B cell (primary cell): ENCODE measurements at regions not wholly inside any gene's neighbourhood (a gene's known extent, or its start where the extent isn't known, plus 50 kb on each side); places are given as distances from the start of the nearest gene placed in this dataset.

Experiments
- ATAC-seq: fragments of 200-7000 bp; cut with Tn5 transposase; one replicate; pipeline ENCODE4 v1.10.0; 2021; ENCODE audit warnings: low read depth, mild to moderate bottlenecking, moderate number of reproducible peaks, moderate library complexity
- CTCF ChIA-PET: fragments of 350-600 bp; sonication (Branson Sonifier 250); formaldehyde crosslinking; loops from one replicate; lab custom pipeline; 2021; ENCODE audit warnings: antibody characterized with exemption, inconsistent platforms; lab: Charles Lee
- POLR2A ChIA-PET: fragments of 350-600 bp; sonication (Branson Sonifier 250); formaldehyde crosslinking; loops from one replicate; lab custom pipeline; 2021; ENCODE audit warnings: antibody characterized with exemption; lab: Charles Lee
- DNase-seq: peaks from one replicate; pipeline ENCODE4 v3.0.0; 2013
- H2AFZ ChIP-seq: 2 replicates; pipeline ENCODE4 v1.6.1; 2012; ENCODE audit warnings: mild to moderate bottlenecking, low read depth, low read length; ENCODE audit not compliant: insufficient read depth, poor library complexity, severe bottlenecking
- H3K27ac ChIP-seq, 2 donors: 1 replicate in 1 of 2; 2 replicates in 1 of 2; pipeline ENCODE4 v1.5.1; 2012 to 2013; ENCODE audit warnings: low read length in 2 of 2, mild to moderate bottlenecking in 2 of 2, moderate library complexity in 1 of 2
- H3K27me3 ChIP-seq, 4 experiments: fragments of 200-600 bp in 1 of 4; sonication (generic) in 1 of 4; replicated peaks in 1 of 4; 1 replicate in 2 of 4; 2 replicates in 2 of 4; pipeline versions ENCODE4 v1.6.1 to v1.7.0; 2013 to 2016; ENCODE audit warnings: low read length in 3 of 4, mild to moderate bottlenecking in 2 of 4, mixed read lengths in 1 of 4, moderate library complexity in 1 of 4; ENCODE audit not compliant: insufficient read depth in 4 of 4, control insufficient read depth in 3 of 4; ENCODE audit errors: control extremely low read depth in 1 of 4
- H3K36me3 ChIP-seq, 2 experiments: replicated peaks in 1 of 2; 1 replicate in 1 of 2; 2 replicates in 1 of 2; pipeline versions ENCODE4 v1.6.1 to v1.7.1; 2013; ENCODE audit warnings: low read length in 1 of 2; ENCODE audit not compliant: insufficient read depth in 2 of 2, control insufficient read depth in 1 of 2; ENCODE audit errors: control extremely low read depth in 1 of 2, extremely low read depth in 1 of 2
- H3K4me1 ChIP-seq, 2 donors: fragments of 200-600 bp in 1 of 2; sonication (generic) in 1 of 2; 1 replicate in 1 of 2; 2 replicates in 1 of 2; pipeline versions ENCODE4 v1.5.1 to v1.6.1; 2013 to 2017; ENCODE audit warnings: low read length in 2 of 2; ENCODE audit not compliant: control insufficient read depth in 2 of 2, insufficient read depth in 2 of 2
- H3K4me2 ChIP-seq: replicated peaks from 2 replicates; pipeline ENCODE3; 2012; ENCODE audit warnings: mild to moderate bottlenecking, low read depth, low read length; ENCODE audit not compliant: poor library complexity, severe bottlenecking
- H3K4me3 ChIP-seq, 5 experiments: fragments of 200-600 bp in 1 of 5; sonication (generic) in 1 of 5; 1 replicate in 3 of 5; 2 replicates in 2 of 5; pipeline versions ENCODE4 v1.5.1 to v1.7.0; 2011 to 2016; ENCODE audit warnings: low read length in 4 of 5, mild to moderate bottlenecking in 4 of 5, low read depth in 2 of 5, control low read depth in 1 of 5, moderate library complexity in 1 of 5; ENCODE audit not compliant: insufficient read depth in 1 of 5; ENCODE audit errors: control extremely low read depth in 1 of 5, extremely low read depth in 1 of 5
- H3K79me2 ChIP-seq: fragments of 200-600 bp; sonication (generic); one replicate; pipeline ENCODE4 v1.6.0; 2016; ENCODE audit warnings: low read length; ENCODE audit not compliant: control insufficient read depth, insufficient read depth
- H3K9ac ChIP-seq: fragments of 200-600 bp; sonication (generic); 2 replicates; pipeline ENCODE4 v1.6.1; 2017; ENCODE audit warnings: mild to moderate bottlenecking, low read length, moderate library complexity
- H3K9me3 ChIP-seq, 3 donors: one replicate each; pipeline versions ENCODE4 v1.6.1 to v1.7.1; 2013; ENCODE audit warnings: low read length in 2 of 3; ENCODE audit not compliant: control insufficient read depth in 2 of 3, insufficient read depth in 1 of 3; ENCODE audit errors: control extremely low read depth in 1 of 3
- H4K20me1 ChIP-seq: 2 replicates; pipeline ENCODE4 v1.6.0; 2012; ENCODE audit warnings: mild to moderate bottlenecking, low read length; ENCODE audit not compliant: insufficient read depth, control insufficient read depth, poor library complexity, severe bottlenecking
- H3K27ac Mint-ChIP-seq: one replicate; pipeline ENCODE4 v1.8.0; 2021; ENCODE audit warnings: mixed read lengths
- H3K27me3 Mint-ChIP-seq: one replicate; pipeline ENCODE4 v1.8.0; 2021; ENCODE audit warnings: mixed read lengths
- H3K4me1 Mint-ChIP-seq: one replicate; pipeline ENCODE4 v1.8.0; 2021; ENCODE audit warnings: mixed read lengths
- H3K4me3 Mint-ChIP-seq: one replicate; pipeline ENCODE4 v1.8.0; 2021; ENCODE audit warnings: mixed read lengths
- H3K9me3 Mint-ChIP-seq: one replicate; pipeline ENCODE4 v1.8.0; 2022; ENCODE audit warnings: mixed read lengths; ENCODE audit not compliant: insufficient read depth
- EZH2 ChIP-seq: IDR thresholded peaks from 2 replicates; pipeline ENCODE4 v1.6.1; 2012; ENCODE audit warnings: borderline replicate concordance, low read depth, mild to moderate bottlenecking, moderate library complexity, low read length; ENCODE audit not compliant: insufficient read depth, poor library complexity, severe bottlenecking
- WGBS: methylation state at CpG from one replicate; pipeline ENCODE4 v1.1.5; 2013; ENCODE audit warnings: missing lambda C conversion rate; ENCODE audit not compliant: insufficient coverage; 5-methylcytosine and 5-hydroxymethylcytosine counted together
- intact Hi-C: fragments of 100-400 bp; cut with micrococcal nuclease; formaldehyde crosslinking; loops from one replicate; pipeline ENCODE4 v1.10.0; 2022
- TF ChIP-seq, protein P1 (sequence below): fragments of 200-600 bp; IDR thresholded peaks from one replicate; pipeline ENCODE4 v1.8.0; 2022; ENCODE audit warnings: antibody characterized with exemption, mild to moderate bottlenecking

DNA sequence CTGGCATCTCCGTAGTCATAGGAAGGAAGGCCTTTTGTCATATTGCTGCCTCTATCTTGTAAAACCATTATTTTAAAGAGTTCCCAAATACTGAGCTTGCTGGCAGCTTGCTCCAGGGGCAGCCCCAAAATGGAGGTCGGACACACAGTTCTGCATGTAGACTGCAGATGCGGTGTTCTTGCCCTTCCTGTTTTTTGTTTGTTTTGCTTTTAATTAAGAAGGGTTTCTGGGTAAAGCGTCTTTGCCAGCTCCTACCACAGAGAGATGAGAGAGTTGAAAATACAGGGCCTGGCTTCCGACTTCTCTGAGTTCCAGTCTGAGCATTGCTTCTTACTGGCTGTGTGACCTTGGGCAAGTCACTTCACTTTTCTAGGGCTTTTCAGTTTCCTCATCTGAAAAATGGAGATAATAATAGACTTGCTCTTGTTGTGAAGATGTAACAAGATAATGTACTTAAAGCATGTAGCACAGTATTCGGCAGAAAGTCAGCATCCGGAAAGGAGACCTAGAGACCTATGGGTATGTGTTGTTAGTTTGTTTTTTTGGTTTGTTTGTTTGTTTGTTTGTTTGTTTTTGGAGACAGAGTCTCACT is 67.8 kb upstream of the GSE1 start:
- H3K9me3 ChIP-seq = peaks cover 0 to 18% (median 2%) of the 10 kb centered on the region in 3 donors
- TF ChIP-seq, protein P1, sequence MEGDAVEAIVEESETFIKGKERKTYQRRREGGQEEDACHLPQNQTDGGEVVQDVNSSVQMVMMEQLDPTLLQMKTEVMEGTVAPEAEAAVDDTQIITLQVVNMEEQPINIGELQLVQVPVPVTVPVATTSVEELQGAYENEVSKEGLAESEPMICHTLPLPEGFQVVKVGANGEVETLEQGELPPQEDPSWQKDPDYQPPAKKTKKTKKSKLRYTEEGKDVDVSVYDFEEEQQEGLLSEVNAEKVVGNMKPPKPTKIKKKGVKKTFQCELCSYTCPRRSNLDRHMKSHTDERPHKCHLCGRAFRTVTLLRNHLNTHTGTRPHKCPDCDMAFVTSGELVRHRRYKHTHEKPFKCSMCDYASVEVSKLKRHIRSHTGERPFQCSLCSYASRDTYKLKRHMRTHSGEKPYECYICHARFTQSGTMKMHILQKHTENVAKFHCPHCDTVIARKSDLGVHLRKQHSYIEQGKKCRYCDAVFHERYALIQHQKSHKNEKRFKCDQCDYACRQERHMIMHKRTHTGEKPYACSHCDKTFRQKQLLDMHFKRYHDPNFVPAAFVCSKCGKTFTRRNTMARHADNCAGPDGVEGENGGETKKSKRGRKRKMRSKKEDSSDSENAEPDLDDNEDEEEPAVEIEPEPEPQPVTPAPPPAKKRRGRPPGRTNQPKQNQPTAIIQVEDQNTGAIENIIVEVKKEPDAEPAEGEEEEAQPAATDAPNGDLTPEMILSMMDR = no peak
- no peak for TF ChIP-seq EZH2
- CTCF ChIA-PET = interaction anchor here (0.7 to 1.0 kb wide), 2 partner anchors 8 to 64 kb away, joined by 3 read pairs; no protein-coding TSS in a partner anchor

DNA sequence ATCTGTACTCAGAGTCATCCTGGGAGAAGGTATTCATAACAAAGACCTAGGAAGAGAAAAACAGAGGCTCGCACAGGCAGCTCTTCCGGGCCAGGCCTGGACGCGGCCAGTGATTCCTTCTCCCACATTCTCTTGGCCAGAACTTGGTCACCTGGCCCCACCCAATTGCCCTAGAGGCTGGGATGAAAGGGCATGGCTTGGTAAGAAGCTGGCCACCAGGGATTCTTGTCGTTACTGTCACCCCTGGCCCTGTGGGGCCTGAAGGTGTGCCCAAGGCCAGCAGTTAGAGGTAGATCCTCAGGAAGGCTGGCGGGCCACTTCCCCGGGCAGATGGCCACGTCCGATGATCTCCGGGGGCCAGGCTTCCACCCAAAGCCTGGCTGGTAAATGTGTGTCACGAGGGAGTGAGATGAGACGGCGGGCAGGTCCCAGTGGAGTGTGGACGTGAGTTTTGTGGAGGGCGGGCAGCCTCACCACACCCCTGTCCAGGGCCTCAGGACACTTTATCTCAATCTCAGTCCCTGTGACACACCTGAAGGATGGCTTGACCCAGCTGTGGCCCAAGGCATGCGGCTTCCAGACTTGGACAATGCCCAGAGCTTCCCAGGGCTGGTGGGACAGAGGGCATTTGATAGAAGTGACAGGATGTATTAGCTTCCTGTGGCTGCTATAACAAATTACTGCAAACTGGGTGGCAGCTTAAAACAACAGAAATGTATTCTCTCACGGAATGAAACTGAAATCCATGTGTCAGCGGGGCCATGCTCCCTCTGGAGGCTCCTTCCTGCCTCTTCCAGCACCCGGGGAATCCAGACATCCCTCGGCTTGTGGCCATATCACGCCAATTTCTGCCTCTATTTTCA is 66.3 kb upstream of the GSE1 start:
- intact Hi-C loops = no loop called here
- no peak overlapping the region for H3K4me3 ChIP-seq
- 85% methylated on average over 18 of the region's 21 CpGs for WGBS
- POLR2A ChIA-PET = no interaction called here
- H3K4me1 ChIP-seq = no peaks in the 10 kb centered on the region
- H3K4me2 ChIP-seq = no peak overlapping the region
- H3K9me3 ChIP-seq = peaks cover 0 to 7% (median 0%) of the 10 kb centered on the region in 3 donors
- CTCF ChIA-PET = interaction anchor here (1.0 to 1.6 kb wide), 2 partner anchors 63 to 69 kb away, joined by 3 to 5 read pairs; no protein-coding TSS in a partner anchor
- Mint-ChIP-seq H3K27me3 (no peaks in the 10 kb centered on the region), H3K4me1 (peaks cover 2% of the 10 kb centered on the region), H3K9me3 (no peaks in the 10 kb centered on the region), H3K4me3 (no peak overlapping the region), H3K27ac (no peak overlapping the region)
- no peaks in the 10 kb centered on the region for H3K27me3 ChIP-seq
- no peaks in the 10 kb centered on the region for H4K20me1 ChIP-seq
- TF ChIP-seq, protein P1 = no peak
- no peak for TF ChIP-seq EZH2
- H3K79me2 ChIP-seq = no peaks in the 10 kb centered on the region
- no peak overlapping the region for H2AFZ ChIP-seq
- H3K9ac ChIP-seq = no peak overlapping the region
- no peaks in the 10 kb centered on the region for H3K36me3 ChIP-seq
- DNase-seq (no peak), ATAC-seq (no peak)
- H3K27ac ChIP-seq = no peak overlapping the region

More for the DNA sequence above, 67.8 kb upstream of the GSE1 start:
- ATAC-seq = no peak
- no peaks in the 10 kb centered on the region for H3K4me1 ChIP-seq
- no peaks in the 10 kb centered on the region for H3K27me3 ChIP-seq
- POLR2A ChIA-PET = no interaction called here
- no peak overlapping the region for H3K9ac ChIP-seq
- Mint-ChIP-seq H3K27ac (no peak overlapping the region), H3K27me3 (no peaks in the 10 kb centered on the region), H3K4me3 (no peak overlapping the region), H3K4me1 (no peaks in the 10 kb centered on the region), H3K9me3 (no peaks in the 10 kb centered on the region)
- H4K20me1 ChIP-seq = no peaks in the 10 kb centered on the region
- no peak for DNase-seq
- H2AFZ ChIP-seq = no peak overlapping the region
- 95% methylated on average over 7 of the region's 7 CpGs for WGBS
- H3K4me3 ChIP-seq = no peak overlapping the region
- no peak overlapping the region for H3K4me2 ChIP-seq
- H3K27ac ChIP-seq = no peak overlapping the region
- no peaks in the 10 kb centered on the region for H3K36me3 ChIP-seq
- no peaks in the 10 kb centered on the region for H3K79me2 ChIP-seq
- intact Hi-C loops = no loop called here
